ENCODE measurements at regions not wholly inside any gene's neighbourhood (a gene's known extent, or its start where the extent isn't known, plus 50 kb on each side); places are given as distances from the start of the nearest gene placed in this dataset.
"Not testable (repeated sequence)": the region's sequence is repeated elsewhere in the genome, so short reads cannot be mapped to it uniquely, and the experiment has no call there.

DNA sequence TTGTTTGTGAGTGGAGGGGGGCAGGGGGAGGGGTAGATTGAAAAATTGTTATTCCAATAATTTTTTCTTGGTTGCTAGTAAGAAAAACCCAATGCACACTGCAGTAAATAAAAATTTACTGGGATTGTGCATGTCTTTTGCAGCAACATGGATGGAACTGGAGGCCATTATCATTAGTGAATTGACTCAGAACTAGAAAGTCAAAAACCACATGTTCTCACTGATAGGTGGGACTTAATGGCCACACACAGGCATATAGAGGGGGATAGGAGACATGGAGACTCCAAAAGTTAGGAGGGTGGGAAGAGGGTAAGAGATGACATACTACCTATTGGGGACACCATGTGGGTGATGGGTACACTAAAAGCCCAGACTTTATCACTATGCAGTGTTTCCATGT is 67.2 kb downstream of the BUB3 start:
- DNase-seq, result no peak

DNA sequence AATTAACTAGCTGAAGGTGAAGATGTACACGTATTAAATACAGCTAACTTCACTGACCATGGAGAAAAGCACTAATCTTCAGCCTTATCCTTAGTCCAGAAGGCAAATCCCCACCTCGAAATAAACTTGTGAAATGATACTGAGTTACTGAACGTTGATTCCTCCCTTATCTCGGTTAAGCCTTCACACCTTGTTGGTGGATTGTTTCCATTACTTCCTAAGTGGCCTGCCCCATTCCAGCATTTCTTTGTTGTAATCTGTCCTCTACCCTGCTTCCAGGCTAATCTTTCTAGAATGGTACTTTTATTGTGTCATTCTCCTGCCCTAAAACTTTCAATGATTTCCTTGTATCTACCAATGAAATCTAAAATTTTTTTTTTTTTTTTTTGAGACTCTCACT is 68.6 kb downstream of the BUB3 start:
- no peak for DNase-seq

DNA sequence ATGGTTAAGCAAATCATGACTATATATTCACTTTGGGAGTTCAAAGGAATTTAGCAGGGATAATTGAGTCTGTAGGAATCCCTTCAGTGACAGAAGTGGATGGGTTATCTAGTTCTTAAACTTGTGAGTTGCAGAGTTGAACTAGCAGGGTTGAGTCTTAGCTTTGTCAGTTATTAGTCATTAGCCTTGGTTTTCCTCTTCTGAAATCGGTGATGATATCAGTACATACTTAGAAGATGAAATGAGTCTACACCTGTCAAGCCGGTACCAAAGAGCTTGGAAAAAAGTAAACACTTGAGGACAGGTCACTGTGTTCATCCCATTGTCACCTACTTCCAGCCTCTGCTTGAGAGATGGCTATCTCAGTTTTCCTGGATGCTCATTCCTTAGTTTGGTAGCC is 73.5 kb downstream of the BUB3 start:
- no peak for DNase-seq

DNA sequence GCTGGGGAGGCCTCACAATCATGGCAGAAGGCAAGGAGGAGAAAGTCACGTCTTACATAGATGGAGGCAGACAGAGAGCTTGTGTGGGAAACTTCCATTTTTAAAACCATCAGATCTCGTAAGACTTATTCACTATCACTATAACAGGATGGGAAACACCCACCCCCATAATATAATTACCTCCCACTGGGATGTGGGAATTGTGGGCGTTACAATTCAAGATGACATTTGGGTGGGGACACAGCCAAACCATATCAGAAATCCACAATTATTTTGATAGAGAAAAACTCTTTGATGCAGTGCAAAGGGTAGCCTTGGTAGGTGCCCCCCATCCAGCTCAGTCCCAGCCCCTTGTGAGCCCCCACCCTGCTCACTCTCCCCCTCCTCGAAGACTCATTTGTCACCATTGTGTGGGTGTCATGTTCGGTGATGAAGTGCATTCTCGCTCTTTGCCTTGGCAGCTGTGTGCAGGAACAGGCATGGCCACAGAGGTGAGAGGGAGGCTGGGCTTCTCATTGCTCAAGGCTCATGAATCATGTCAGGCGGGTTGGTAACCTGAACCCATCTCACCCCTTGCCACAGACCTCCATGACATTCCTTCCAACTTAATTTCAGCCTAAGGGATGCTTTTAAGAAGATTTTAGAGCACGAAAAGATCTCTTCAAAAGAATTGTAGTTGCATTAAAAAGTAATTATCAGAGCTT is 75.9 kb downstream of the BUB3 start:
- no peak for DNase-seq

DNA sequence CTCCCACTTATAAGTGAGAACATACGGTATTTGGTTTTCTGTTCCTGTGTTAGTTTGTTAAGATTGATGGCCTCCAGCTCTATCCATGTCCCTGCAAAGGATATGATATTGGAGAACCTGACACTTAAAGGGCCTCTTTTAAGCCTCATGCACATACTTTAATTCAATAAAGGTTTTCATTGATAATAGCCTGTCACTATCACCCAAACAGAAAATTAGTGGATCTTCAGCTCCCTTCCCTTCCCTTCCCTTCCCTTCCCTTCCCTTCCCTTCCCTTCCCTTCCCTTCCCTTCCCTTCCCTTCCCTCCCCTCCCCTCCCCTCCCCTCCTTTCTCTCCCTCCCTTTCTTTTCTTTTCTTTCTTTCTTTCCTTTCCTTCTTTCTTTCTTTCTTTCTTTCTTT is 78.7 kb downstream of the BUB3 start:
- DNase-seq, result not testable (repeated sequence)

DNA sequence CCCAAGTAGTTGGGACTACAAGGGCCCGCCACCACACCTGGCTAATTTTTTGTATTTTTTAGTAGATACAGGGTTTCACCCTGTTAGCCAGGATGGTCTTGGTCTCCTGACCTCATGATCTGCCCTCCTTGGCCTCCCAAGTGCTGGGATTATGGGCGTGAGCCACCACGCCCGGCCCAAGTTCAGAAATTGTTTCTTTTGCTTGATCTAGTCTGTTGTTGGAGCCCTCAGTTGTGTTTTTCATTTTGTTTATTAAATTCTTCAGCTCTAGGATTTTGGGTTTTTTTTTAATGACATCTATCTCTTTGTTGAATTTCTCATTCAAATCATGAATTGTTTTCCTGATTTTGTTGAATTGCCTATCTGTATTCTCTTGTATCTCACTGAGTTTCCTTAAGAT is 80.8 kb downstream of the BUB3 start:
- DNase-seq, result not testable (repeated sequence)

DNA sequence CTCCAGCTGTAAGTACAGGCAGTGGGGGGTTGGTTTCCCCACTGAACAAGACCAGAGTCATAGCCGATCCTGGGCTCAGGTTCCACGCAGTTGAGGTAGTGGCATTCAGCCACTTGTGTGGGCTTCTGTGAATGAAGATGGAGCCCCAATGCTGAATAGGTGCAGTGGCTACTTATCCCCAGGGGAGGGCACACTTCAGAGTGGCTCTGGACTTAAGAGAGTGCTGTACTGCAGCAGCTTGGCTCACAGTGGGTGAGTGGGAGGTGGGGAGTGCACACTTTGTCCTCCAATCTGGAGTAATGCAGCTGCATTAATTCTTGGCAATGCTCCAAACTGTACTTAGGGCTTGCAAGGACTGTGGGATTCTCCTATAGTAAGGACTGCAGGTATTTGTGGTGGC is 81.9 kb downstream of the BUB3 start:
- no peak for DNase-seq

GRCh38 chr10:123240250-123240649 is 86.0 kb downstream of the BUB3 start:
- no peak for DNase-seq

DNA sequence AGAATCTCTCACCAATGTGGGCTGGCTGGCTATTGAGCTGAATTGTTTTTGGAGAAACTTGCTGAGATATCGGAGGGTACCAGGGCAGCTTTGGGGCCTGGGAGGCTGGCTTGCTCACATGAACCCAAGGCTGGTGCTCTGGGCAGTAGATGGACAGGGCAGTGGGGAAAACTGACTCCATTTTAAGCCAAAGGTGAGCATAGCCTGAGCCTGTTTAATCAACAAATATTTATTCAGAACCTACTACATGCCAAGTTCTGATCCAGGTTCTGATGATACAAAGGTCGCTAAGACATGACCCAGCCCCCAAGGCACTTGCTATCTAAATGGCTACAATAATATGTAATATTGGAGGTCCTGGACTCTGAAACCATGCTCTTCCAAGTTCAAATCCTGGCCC is 86.6 kb downstream of the BUB3 start:
- no peak for DNase-seq

DNA sequence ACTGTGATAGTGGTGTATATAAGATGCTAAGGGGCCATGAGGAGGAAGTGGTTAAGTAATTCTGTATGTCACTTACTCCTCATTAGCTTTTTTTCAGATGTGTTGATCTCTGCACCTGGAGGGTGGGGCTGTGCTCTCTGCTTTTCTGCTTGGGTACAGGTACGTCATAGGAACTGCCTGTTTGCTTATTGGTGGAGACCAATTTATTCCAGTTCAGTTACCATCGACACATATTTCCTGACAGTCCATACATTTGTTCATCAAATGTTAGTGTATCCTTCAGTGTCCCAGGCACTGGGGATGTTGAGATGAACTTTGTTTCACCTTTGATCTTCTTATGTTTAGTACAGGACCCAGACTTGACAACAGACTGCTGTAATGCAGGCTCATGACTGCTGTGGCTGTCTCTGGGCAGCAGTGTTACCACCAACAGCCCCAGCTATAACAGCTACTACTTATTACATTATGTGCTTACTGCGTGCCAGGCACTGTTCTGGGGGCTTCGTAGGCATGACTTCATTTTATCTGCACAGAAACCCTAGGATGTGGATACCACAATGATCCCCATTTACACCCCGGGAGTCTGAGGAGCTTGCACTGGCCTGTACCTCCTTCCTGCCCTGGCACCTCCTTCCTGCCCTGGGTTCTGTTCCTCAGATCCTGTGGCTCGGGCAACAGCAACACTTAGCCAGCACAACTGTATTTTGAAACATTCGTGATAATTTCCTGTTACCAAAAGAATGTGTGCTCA is 87.4 kb downstream of the BUB3 start:
- peak; percentile 14 for DNase-seq

GRCh38 chr10:123244747-123245146 is 90.5 kb downstream of the BUB3 start:
- DNase-seq, result no peak

- no peak for DNase-seq
Observed at GRCh38 chr10:123245264-123245663, 91.1 kb downstream of the BUB3 start.

DNA sequence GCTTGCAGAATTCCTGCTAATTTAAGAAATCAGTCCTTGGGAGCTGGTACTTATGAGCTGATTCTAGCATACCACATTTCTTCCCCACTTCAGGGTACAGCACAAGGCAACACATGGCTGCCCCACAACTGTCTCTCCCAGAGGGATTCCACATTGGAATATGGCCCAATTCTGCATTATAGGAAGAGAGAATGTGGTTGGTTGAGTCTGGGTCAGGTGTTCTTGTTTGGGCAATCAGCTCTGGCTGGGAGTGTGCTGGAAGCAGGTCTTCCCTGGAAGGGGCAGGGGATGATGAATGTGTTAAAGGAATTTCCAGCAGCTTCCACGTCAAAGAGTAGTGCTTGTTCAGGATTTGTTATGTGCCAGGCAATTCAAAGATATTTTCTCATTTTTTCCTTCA is 95.7 kb downstream of the BUB3 start:
- no peak for DNase-seq

- no peak for DNase-seq
Observed at GRCh38 chr10:123250640-123251039, 96.4 kb downstream of the BUB3 start.

DNA sequence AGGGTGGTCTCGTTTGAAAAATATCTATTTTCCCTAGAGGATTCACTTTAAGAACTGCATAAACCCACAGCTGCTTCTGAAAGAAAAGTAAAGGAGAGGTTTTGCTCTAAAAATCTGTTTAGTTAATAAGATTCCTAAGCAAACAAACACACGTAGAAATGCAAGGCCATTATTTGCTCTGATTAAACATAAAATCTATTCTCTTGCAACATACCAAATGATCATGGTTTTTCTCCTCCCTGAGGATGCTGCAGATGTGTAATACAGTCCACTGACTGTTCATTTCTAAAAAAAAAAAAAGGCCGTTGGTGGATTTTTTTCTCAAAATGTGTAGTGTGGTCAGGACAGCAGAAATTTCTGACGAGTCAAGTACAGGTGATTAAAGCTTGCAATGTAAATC is 98.6 kb downstream of the BUB3 start:
- DNase-seq, result no peak

DNA sequence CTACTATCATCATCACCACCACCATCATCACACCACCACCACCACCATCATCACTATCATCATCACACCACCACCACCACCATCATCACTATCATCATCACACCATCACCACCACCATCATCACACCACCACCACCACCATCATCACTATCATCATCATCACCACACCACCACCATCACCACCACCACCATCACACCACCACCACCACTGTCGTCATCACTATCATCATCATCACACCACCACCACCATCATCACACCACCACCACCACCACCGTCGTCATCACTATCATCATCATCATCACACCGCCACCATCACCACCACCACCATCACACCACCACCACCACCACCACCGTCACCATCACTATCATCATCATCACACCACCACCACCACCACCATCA is 100.1 kb downstream of the BUB3 start:
- not testable (repeated sequence) for DNase-seq

- DNase-seq, result no peak
Observed at GRCh38 chr10:123257904-123258456, 103.8 kb downstream of the BUB3 start.

DNA sequence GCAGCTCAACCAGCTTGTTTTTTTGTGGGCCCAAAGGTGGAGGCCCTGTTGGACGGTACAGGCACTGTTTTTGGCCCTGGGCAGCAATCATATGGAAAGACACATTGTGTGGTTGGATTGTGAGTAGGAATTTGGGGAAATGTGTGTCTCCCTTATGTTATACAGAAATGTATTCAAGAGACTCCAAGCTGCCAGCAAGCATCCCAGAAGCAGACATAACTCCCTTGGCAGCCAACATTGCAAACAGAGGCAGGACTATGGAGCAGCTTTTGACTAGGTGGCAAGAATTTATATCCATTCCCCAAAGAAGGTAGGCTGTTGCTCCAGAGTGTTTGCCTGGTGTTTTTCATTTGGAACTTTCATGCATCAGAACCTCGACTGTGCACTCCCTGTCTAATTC is 104.9 kb downstream of the BUB3 start:
- no peak for DNase-seq

- no peak for DNase-seq
Observed at GRCh38 chr10:123259791-123260190, 105.6 kb downstream of the BUB3 start.

GRCh38 chr10:123262456-123262855 is 108.3 kb downstream of the BUB3 start:
- no peak for DNase-seq

GRCh38 chr10:123266971-123267370 is 112.8 kb downstream of the BUB3 start:
- no peak for DNase-seq

DNA sequence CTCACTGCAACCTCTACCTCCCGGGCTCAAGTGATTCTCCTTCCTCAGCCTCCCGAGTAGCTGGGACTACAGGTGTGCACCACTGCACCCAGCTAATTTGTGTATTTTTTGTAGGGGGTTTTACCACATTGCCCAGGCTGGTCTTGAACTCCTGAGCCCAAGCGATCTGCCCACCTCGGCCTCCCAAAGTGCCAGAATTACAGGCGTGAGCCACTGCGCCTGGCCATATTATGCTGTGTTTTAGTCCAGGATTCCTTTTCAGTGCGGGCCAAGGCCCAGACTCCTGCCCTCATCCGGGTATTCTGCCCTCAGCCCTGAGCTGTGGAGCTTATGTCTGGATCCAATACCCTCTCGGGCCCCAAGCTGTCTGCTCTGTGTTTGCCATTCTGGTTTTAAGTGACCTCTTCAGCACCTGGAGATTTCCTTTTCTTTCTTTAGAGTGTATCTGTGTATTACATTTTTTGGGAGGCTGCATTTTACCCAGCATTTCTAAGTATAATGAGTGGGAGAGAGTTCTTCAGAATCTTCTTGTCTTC is 114.9 kb downstream of the BUB3 start:
- DNase-seq, result no peak

DNA sequence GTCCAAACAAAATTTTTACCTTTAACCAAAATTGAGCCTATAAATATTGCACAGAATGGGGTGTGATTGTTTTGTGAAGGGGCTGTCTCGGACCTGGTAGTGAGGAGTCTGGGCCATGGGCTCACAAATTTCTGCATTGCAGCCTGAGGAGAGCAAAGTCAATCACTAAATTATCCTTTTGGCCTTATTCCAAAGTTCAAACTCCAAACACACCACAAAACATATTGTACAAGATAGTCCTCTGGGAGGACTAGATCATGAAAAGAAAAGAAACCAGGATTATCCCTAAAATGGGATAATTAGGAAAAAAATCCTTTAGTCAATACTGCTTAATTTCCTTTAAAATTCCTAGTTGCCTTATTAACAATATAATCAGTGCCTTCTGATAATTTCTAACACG is 115.5 kb downstream of the BUB3 start:
- DNase-seq, result no peak

GRCh38 chr10:123270221-123270620 is 116.0 kb downstream of the BUB3 start:
- DNase-seq, result no peak
